Activated effector memory CD4-positive, alpha-beta T cell treated with anti-CD3 and anti-CD28 coated beads, Interleukin-2, amount 50 U/mL, for 16 hours (primary cell): ENCODE measurements at regions not wholly inside any gene's neighbourhood (a gene's known extent, or its start where the extent isn't known, plus 50 kb on each side); places are given as distances from the start of the nearest gene placed in this dataset.
"Not testable (repeated sequence)": the region's sequence is repeated elsewhere in the genome, so short reads cannot be mapped to it uniquely, and the experiment has no call there.

Experiments used
- DNase-seq: peaks from one replicate; pipeline ENCODE4 v3.0.0-alpha.2; 2020

GRCh38 chr2:179385756-179386155, 121.1 kb upstream of the SESTD1 start:
- DNase-seq: peak; percentile 39

- DNase-seq: no peak
These were observed 119.3 kb upstream of the SESTD1 start for GRCh38 chr2:179383975-179384374.

- DNase-seq: no peak
These were observed 112.7 kb upstream of the SESTD1 start for GRCh38 chr2:179377296-179377695.

GRCh38 chr2:179376881-179377280, 112.2 kb upstream of the SESTD1 start:
- no peak for DNase-seq

GRCh38 chr2:179373816-179374215, 109.2 kb upstream of the SESTD1 start:
- no peak for DNase-seq

- not testable (repeated sequence) for DNase-seq
These were observed 100.9 kb upstream of the SESTD1 start for GRCh38 chr2:179365561-179365960.

GRCh38 chr2:179355881-179356280, 91.2 kb upstream of the SESTD1 start:
- no peak for DNase-seq

- no peak for DNase-seq
These were observed 90.3 kb upstream of the SESTD1 start for GRCh38 chr2:179354739-179355537.

- no peak for DNase-seq
These were observed 89.7 kb upstream of the SESTD1 start for GRCh38 chr2:179354296-179354695.

GRCh38 chr2:179352181-179352580, 87.5 kb upstream of the SESTD1 start:
- no peak for DNase-seq

- no peak for DNase-seq
These were observed 86.4 kb upstream of the SESTD1 start for GRCh38 chr2:179351057-179351456.

- DNase-seq: no peak
These were observed 85.2 kb upstream of the SESTD1 start for GRCh38 chr2:179349670-179350303.

- DNase-seq: no peak
These were observed 84.3 kb upstream of the SESTD1 start for GRCh38 chr2:179348906-179349305.

GRCh38 chr2:179344970-179345369, 80.3 kb upstream of the SESTD1 start:
- no peak for DNase-seq

GRCh38 chr2:179344280-179344964, 79.8 kb upstream of the SESTD1 start:
- DNase-seq: no peak

- no peak for DNase-seq
These were observed 79.3 kb upstream of the SESTD1 start for GRCh38 chr2:179343945-179344279.

GRCh38 chr2:179341152-179341866, 76.7 kb upstream of the SESTD1 start:
- DNase-seq: no peak

- DNase-seq: no peak
These were observed 76.0 kb upstream of the SESTD1 start for GRCh38 chr2:179340678-179341077.

- DNase-seq: no peak
These were observed 74.0 kb upstream of the SESTD1 start for GRCh38 chr2:179338681-179339080.

- DNase-seq: no peak
These were observed 72.3 kb upstream of the SESTD1 start for GRCh38 chr2:179336782-179337534.

- DNase-seq: no peak
These were observed 71.1 kb upstream of the SESTD1 start for GRCh38 chr2:179335732-179336131.

GRCh38 chr2:179332903-179333302, 68.3 kb upstream of the SESTD1 start:
- no peak for DNase-seq

- DNase-seq: no peak
These were observed 66.4 kb upstream of the SESTD1 start for GRCh38 chr2:179331061-179331460.
